CD14-positive monocyte (primary cell): ENCODE measurements at regions not wholly inside any gene's neighbourhood (a gene's known extent, or its start where the extent isn't known, plus 50 kb on each side); places are given as distances from the start of the nearest gene placed in this dataset.

ENCODE experiments used
- DNase-seq, 3 donors: peaks; one replicate each; pipeline ENCODE4 v3.0.0-alpha.2; 2011 to 2022
- H2AFZ ChIP-seq: 2 replicates; pipeline ENCODE4 v1.6.0; 2012; ENCODE audit warnings: mild to moderate bottlenecking, low read depth, low read length, inconsistent platforms; ENCODE audit not compliant: insufficient read depth, poor library complexity, severe bottlenecking
- H3K27ac ChIP-seq, 2 donors: 1 replicate in 1 of 2; 2 replicates in 1 of 2; pipeline ENCODE4 v1.5.1; 2012 to 2013; ENCODE audit warnings: low read length in 2 of 2, control low read depth in 1 of 2, inconsistent platforms in 1 of 2, low read depth in 1 of 2, mild to moderate bottlenecking in 1 of 2
- H3K27me3 ChIP-seq, 2 donors: one replicate each; pipeline versions ENCODE4 v1.6.0 to v1.6.1; 2011 to 2013; ENCODE audit warnings: low read length in 2 of 2; ENCODE audit not compliant: control insufficient read depth in 2 of 2, insufficient read depth in 2 of 2
- H3K36me3 ChIP-seq, 2 donors: replicated peaks in 1 of 2; 1 replicate in 1 of 2; 2 replicates in 1 of 2; pipeline versions ENCODE4 v1.5.1 to v1.6.1; 2012 to 2013; ENCODE audit warnings: low read length in 2 of 2, control low read depth in 1 of 2, inconsistent platforms in 1 of 2, mild to moderate bottlenecking in 1 of 2; ENCODE audit not compliant: insufficient read depth in 2 of 2, control insufficient read depth in 1 of 2
- H3K4me1 ChIP-seq, 2 donors: 1 replicate in 1 of 2; 2 replicates in 1 of 2; pipeline versions ENCODE4 v1.5.1 to v1.6.1; 2012 to 2013; ENCODE audit warnings: low read length in 2 of 2, control low read depth in 1 of 2, inconsistent platforms in 1 of 2, mild to moderate bottlenecking in 1 of 2, moderate library complexity in 1 of 2; ENCODE audit not compliant: insufficient read depth in 2 of 2, control insufficient read depth in 1 of 2
- H3K4me2 ChIP-seq: replicated peaks from 2 replicates; pipeline ENCODE3; 2012; ENCODE audit warnings: low read length, moderate library complexity, mild to moderate bottlenecking; ENCODE audit not compliant: poor library complexity, severe bottlenecking; ENCODE audit errors: extremely low read depth
- H3K4me3 ChIP-seq, 3 experiments: fragments of 200-600 bp in 1 of 3; sonication (generic) in 1 of 3; replicated peaks in 1 of 3; 1 replicate in 2 of 3; 2 replicates in 1 of 3; pipeline ENCODE4 v1.5.1; 2011 to 2013; ENCODE audit warnings: low read length in 3 of 3, mild to moderate bottlenecking in 3 of 3, control low read depth in 2 of 3, low read depth in 2 of 3, inconsistent platforms in 1 of 3, moderate library complexity in 1 of 3
- H3K79me2 ChIP-seq: 2 replicates; pipeline ENCODE4 v1.6.0; 2012; ENCODE audit warnings: mild to moderate bottlenecking, control low read depth, inconsistent platforms, low read length, moderate library complexity; ENCODE audit not compliant: insufficient read depth
- H3K9ac ChIP-seq: 2 replicates; pipeline ENCODE4 v1.6.0; 2017; ENCODE audit warnings: low read length, mild to moderate bottlenecking; ENCODE audit not compliant: insufficient read depth, poor library complexity, severe bottlenecking
- H3K9me3 ChIP-seq, 2 donors: replicated peaks in 1 of 2; 1 replicate in 1 of 2; 2 replicates in 1 of 2; pipeline versions ENCODE4 v1.5.1 to v1.6.1; 2012 to 2013; ENCODE audit warnings: low read length in 2 of 2, control low read depth in 1 of 2; ENCODE audit not compliant: control insufficient read depth in 1 of 2, insufficient read depth in 1 of 2
- H4K20me1 ChIP-seq: 2 replicates; pipeline ENCODE4 v1.6.0; 2012; ENCODE audit warnings: mild to moderate bottlenecking, low read length, control low read depth, moderate library complexity; ENCODE audit not compliant: insufficient read depth
- H3K27ac Mint-ChIP-seq, 7 donors: one replicate each; pipeline ENCODE4 v1.8.0; 2020; ENCODE audit warnings: mild to moderate bottlenecking in 7 of 7, mixed read lengths in 7 of 7, moderate library complexity in 6 of 7, inconsistent platforms in 2 of 7
- H3K27me3 Mint-ChIP-seq, 3 donors: one replicate each; pipeline ENCODE4 v1.8.0; 2021 to 2022; ENCODE audit warnings: low read depth in 3 of 3, mild to moderate bottlenecking in 3 of 3, mixed read lengths in 3 of 3, moderate library complexity in 3 of 3, inconsistent platforms in 1 of 3
- H3K36me3 Mint-ChIP-seq, 2 donors: one replicate each; pipeline ENCODE4 v1.8.0; 2020; ENCODE audit warnings: mixed read lengths in 2 of 2, inconsistent platforms in 1 of 2, mild to moderate bottlenecking in 1 of 2
- H3K4me1 Mint-ChIP-seq: one replicate; pipeline ENCODE4 v1.8.0; 2020; ENCODE audit warnings: mild to moderate bottlenecking, mixed read lengths
- H3K4me3 Mint-ChIP-seq, 2 donors: one replicate each; pipeline ENCODE4 v1.8.0; 2020; ENCODE audit warnings: mild to moderate bottlenecking in 2 of 2, mixed read lengths in 2 of 2, moderate library complexity in 1 of 2
- H3K9me3 Mint-ChIP-seq, 7 donors: one replicate each; pipeline ENCODE4 v1.8.0; 2020 to 2022; ENCODE audit warnings: mixed read lengths in 7 of 7, mild to moderate bottlenecking in 6 of 7, moderate library complexity in 6 of 7, inconsistent platforms in 2 of 7
- WGBS: methylation state at CpG from one replicate; pipeline ENCODE4 v1.1.5; 2013; ENCODE audit warnings: missing lambda C conversion rate; ENCODE audit not compliant: insufficient coverage; 5-methylcytosine and 5-hydroxymethylcytosine counted together
- intact Hi-C, 2 donors: fragments of 100-400 bp; cut with micrococcal nuclease; formaldehyde crosslinking; loops; one replicate each; pipeline versions ENCODE4 v1.15.0 to v1.15.1; 2023
- TF ChIP-seq, protein P1 (sequence below): fragments of 200-600 bp; IDR thresholded peaks from one replicate; pipeline ENCODE4 v1.8.0; 2022; ENCODE audit warnings: antibody characterized with exemption, mild to moderate bottlenecking

DNA sequence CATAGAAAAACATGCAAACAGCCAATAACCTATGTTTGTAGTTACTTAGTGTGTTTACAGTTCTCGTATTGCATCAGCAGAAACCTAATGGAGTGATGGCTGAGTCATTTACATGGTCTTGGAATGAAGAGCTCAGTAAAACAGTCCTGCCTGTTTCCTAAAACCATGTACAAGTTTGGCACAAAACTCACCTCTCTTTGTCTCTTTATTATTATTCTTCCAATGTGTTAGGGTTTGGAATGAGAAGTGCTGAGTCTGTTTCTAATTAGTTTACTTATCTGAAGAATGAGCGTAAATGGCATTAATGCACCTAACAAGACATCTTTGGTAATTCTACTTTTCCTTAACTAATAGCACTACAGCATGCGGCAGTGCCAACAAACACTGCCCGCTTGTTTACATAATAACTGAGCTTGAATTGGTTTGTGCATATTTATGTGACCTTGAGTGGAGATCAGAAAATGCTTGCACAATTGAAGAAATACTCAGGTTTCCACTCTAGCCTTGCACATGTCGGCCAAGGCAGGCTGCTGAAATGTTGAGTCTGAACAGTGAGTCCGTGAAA, 385.4 kb upstream of the SEMA6D start:
- Histone ChIP-seq H3K36me3 (no peaks in the 10 kb centered on the region), H4K20me1 (no peaks in the 10 kb centered on the region), H3K9me3 (peaks cover 0 to 6% of the 10 kb centered on the region in 2 donors), H3K4me2 (no peak overlapping the region), H2AFZ (no peak overlapping the region), H3K9ac (no peak overlapping the region), H3K4me3 (no peak overlapping the region), H3K27ac (no peak overlapping the region), H3K79me2 (no peaks in the 10 kb centered on the region), H3K4me1 (no peaks in the 10 kb centered on the region), H3K27me3 (no peaks in the 10 kb centered on the region)
- H3K36me3 Mint-ChIP-seq, result no peaks in the 10 kb centered on the region
- no peak for DNase-seq
- WGBS, result 86% methylated on average over 3 of the region's 6 CpGs
- H3K27ac Mint-ChIP-seq, result no peak overlapping the region
- H3K4me1 Mint-ChIP-seq, result no peaks in the 10 kb centered on the region
- intact Hi-C loops, result no loop called here
- peaks cover 0 to 2% (median 0%) of the 10 kb centered on the region in 3 donors for H3K27me3 Mint-ChIP-seq
- H3K9me3 Mint-ChIP-seq, result peaks cover 2 to 6% (median 2%) of the 10 kb centered on the region in 7 donors
- H3K4me3 Mint-ChIP-seq, result no peak overlapping the region
- TF ChIP-seq, protein P1, sequence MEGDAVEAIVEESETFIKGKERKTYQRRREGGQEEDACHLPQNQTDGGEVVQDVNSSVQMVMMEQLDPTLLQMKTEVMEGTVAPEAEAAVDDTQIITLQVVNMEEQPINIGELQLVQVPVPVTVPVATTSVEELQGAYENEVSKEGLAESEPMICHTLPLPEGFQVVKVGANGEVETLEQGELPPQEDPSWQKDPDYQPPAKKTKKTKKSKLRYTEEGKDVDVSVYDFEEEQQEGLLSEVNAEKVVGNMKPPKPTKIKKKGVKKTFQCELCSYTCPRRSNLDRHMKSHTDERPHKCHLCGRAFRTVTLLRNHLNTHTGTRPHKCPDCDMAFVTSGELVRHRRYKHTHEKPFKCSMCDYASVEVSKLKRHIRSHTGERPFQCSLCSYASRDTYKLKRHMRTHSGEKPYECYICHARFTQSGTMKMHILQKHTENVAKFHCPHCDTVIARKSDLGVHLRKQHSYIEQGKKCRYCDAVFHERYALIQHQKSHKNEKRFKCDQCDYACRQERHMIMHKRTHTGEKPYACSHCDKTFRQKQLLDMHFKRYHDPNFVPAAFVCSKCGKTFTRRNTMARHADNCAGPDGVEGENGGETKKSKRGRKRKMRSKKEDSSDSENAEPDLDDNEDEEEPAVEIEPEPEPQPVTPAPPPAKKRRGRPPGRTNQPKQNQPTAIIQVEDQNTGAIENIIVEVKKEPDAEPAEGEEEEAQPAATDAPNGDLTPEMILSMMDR, result no peak

DNA sequence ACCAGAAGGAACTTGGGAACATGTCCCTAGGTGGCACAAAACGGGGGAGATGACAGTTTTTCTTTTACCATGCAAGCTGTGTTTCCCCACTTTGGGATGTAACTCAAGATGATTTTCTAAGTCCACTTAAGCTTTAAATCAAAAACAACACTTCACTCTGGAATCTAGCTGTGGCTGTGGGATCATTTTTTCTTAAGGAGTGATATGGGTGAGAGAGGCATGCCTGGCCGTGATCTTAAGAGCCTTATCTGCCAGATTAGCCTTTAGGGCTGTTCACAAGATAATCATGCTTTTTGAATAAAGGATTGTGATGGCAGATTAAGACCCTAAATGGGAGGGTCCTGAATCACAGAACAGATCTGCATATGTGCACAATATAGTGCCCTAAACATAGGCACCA, 384.8 kb upstream of the SEMA6D start:
- WGBS, result 86% methylated on average over 1 of the region's 2 CpGs
- no peak overlapping the region for H3K27ac ChIP-seq
- H3K4me1 Mint-ChIP-seq, result no peaks in the 10 kb centered on the region
- H3K4me3 Mint-ChIP-seq, result no peak overlapping the region
- H3K36me3 ChIP-seq, result no peaks in the 10 kb centered on the region
- H3K9me3 Mint-ChIP-seq, result peaks cover 2 to 6% (median 4%) of the 10 kb centered on the region in 7 donors
- H3K36me3 Mint-ChIP-seq, result no peaks in the 10 kb centered on the region
- H3K9me3 ChIP-seq, result peaks cover 0 to 6% of the 10 kb centered on the region in 2 donors
- no peak overlapping the region for H3K4me3 ChIP-seq
- no peaks in the 10 kb centered on the region for H3K27me3 ChIP-seq
- H3K4me2 ChIP-seq, result no peak overlapping the region
- H3K79me2 ChIP-seq, result no peaks in the 10 kb centered on the region
- intact Hi-C loops, result no loop called here
- no peak overlapping the region for H3K27ac Mint-ChIP-seq
- peaks cover 0 to 2% (median 0%) of the 10 kb centered on the region in 3 donors for H3K27me3 Mint-ChIP-seq
- no peak for DNase-seq
- no peak overlapping the region for H2AFZ ChIP-seq
- H3K9ac ChIP-seq, result no peak overlapping the region
- no peaks in the 10 kb centered on the region for H4K20me1 ChIP-seq
- TF ChIP-seq, protein P1, result no peak
- no peaks in the 10 kb centered on the region for H3K4me1 ChIP-seq
